Ecto neural progenitor cell (in vitro differentiated cells): ENCODE measurements at regions not wholly inside any gene's neighbourhood (a gene's known extent, or its start where the extent isn't known, plus 50 kb on each side); places are given as distances from the start of the nearest gene placed in this dataset.

Experiments
- DNase-seq: peaks from one replicate; pipeline ENCODE4 v3.0.0-alpha.2; 2018; ENCODE audit warnings: low spot score

DNA sequence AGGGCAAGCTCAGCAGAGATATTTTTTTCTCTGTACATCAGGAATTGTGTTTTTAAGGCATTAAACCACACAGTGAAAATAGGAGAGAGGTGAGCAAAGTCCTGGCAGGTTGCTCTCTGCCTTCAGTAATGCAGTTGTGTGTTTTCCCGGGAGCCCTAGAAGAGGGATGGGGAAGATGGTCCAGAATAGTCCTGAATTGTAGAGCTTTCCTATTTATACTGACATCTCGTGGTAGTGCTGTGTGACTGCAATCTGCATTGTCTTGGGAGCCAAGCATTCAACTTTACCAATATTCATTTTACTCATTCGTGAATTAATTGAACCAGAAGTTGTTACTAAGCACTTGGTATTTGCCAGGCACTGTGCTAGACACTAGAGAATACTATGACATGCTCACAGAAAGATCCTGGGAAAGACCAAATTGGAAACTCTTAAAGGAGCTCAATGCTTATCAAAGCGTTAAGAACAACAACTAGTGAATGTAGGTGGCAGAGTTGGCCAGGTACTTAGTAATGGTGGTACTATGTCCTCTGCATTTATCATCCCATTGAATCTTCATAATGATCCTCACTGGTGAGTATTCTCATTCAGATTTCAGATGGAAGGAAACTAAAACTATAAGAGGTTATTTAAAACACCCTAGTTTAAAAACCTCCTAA is 214.6 kb downstream of the TRIB2 start:
- DNase-seq: no peak

DNA sequence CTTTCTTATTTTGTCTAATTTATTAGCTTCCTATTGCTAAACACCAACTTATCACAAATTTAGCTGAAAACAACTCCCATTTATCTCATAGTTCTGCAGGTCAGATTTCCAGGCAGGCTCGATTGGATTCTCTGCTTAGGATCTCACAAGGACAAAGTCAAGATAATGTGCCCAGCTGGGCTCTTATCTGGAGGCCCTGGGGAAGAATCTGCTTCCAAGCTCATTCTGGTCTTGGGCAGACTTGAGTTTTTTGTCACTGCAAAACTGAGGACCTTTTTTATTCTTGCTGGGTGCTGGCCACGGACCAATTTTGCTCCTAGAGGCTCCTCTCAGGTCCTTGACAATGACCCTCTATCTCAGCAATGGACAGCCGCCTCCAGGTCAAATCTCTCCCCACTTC is 215.5 kb downstream of the TRIB2 start:
- DNase-seq: no peak

DNA sequence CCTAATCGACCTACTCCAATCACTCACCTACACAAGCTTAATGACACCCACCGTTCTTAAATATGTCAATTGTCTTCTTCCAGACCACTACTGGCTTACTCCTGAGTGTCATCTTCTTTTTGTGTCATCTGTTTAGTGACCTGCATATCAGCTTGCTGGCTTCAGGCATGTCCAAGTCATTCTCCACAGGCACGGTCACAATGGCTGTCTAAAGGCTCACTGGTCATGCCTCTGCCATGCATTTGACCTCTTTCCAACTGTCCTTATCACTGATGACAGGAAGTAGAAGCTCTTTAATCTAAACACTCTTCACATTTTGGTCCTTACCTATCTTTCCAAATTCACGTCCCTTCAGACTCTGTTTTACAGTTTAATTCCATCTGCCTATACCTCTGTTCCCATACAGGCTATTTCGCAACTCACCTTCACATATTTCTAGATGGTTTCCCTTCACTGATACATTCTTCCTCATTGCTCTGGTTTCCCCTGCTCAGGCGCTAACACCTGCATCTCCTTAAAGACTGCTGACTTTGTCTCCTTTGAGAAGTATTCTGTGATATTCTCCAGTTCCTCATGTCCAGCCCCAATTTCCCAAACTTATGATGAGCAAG is 217.5 kb downstream of the TRIB2 start:
- DNase-seq: no peak

DNA sequence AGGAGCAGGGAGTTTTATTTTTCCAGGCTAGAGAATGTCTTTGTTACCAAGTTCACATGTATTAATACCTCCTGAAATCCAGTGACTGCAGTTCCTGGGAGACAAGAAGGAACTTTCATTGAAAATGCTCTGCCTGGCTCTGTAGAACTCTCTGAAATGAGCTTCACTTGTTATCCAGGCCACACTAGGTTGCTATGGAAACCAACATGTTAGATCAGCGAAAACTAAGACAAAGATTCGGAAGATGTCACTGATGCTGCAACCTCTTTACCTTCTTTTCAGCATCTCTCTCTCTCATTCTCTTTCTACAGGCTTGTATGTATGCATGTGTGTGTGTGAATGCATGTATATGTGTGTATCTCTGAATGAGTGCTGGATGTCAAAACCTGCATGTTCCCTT is 218.5 kb downstream of the TRIB2 start:
- no peak for DNase-seq

DNA sequence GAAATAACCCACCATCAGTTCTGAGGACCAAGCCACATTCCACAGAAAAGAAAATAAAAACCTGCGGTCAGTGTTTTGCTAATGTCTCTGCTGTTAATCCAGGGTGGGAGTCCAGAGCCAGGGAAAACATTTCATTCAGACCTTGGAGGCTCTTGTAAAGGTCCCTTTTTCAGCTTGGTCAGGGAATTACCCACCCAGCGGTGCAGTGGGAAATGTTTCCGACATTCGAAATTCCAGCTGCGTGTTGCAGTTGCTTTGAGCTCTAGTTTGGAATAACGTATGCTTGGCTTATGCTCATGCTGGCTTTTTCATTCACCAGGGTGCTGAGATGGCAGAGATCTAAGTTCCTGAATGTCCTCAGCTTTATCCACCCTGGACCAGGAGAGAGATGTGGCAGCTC is 219.1 kb downstream of the TRIB2 start:
- no peak for DNase-seq

DNA sequence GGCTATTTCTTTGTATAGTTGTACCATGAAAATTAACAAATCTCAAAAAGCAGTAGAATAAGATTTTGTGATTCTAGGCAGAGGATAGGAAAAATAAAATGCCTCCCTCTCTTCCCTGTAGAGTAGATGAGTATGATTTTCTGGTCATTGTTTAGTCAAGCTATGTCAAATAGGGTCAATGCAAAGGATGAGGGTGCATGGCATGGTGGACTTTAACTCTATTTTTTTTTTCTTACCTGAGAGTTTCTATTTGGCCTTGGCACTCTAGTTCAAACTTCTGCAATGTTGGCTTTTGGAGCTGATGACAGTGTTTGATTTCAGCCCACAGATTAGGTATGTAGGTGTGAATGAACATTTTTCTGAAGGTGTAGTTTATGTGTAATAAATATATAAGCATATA is 224.5 kb downstream of the TRIB2 start:
- DNase-seq: no peak

DNA sequence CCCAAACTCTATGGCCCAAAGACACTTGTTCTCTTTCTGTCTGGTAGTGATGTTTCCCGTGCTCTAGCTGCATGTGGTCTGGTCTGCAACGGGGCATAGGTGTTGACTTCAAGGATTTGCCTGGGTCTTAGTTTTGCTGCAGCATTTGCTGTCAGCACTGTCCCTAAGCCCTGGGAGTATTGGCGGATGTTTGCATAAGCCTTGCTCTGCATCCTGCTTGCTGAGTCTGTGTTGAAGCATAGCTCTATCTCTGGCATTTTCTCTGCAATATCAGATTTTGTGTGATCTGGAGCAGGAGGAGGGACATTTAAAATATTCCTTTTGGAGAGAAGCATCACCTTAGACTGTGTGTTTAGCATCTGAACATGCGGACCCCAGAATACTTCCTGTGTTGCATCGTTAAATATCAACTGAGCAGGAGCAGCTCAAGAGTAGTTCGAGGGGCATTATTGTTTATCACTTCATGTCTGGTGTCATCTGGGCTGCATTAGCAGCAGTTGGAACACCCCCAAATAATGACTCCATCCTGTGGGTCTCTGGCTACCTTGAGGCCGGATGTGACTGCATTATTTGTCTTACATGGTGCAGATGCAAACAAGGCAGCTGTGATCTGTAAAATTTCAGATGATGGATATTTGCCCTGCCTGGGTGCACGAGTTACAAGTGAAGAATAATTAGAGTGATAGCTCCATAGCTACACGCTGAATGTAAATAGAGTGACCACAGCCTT is 231.7 kb downstream of the TRIB2 start:
- DNase-seq: no peak

DNA sequence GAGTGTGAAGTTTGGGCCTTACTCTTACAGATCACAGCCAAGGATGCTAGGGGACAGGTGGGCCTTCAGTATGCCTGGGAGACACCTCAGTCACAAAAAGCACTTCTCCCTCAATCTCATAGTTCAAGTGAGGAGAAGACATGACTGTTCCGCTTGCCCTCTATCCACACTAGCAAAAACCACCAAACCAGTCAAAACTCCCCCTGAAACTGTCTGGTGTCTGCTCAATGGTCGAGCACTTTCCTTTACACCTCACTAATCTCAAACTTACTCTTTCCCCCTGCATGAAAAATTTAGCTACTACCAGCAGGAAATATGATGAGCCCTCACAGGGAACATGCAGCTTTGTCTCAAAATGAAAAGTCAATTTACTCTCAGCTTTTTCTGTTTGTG is 232.2 kb downstream of the TRIB2 start:
- no peak for DNase-seq

DNA sequence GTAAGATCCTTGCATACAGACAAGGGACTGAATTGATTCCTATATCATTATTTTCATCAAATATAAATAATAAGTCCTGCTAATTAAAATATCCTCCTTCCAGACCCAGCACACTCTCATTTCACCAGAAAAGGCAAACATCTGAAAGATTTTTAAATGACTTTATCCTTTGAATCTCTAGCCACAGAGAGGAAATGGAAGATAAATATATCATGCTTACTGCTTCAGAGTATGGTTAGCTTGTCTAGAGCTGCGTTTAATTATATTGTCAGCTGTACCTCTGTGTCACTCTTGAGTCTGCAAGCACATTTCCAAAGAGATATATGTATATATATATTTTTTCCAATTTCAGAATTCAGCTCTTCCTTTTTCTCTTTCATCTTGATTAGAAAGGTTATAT is 232.7 kb downstream of the TRIB2 start:
- DNase-seq: no peak

DNA sequence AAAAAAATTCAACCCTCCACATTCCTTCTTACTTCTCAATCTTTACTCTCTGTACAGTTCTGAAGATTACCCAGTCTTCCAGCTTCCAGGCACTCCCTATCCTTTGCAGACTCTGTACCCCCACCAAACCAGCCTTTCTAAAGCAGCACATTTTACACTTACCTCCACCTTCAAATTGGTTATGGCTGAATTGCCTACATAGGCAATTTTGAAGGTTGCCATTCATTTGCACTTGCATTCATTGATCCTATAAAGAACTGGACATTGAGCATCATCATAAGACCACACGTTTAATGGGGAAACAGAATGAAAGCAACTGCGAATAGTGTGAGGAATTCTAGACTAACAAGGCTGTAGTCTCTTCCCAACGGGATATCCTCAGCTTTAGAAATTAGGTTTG is 233.4 kb downstream of the TRIB2 start:
- no peak for DNase-seq

DNA sequence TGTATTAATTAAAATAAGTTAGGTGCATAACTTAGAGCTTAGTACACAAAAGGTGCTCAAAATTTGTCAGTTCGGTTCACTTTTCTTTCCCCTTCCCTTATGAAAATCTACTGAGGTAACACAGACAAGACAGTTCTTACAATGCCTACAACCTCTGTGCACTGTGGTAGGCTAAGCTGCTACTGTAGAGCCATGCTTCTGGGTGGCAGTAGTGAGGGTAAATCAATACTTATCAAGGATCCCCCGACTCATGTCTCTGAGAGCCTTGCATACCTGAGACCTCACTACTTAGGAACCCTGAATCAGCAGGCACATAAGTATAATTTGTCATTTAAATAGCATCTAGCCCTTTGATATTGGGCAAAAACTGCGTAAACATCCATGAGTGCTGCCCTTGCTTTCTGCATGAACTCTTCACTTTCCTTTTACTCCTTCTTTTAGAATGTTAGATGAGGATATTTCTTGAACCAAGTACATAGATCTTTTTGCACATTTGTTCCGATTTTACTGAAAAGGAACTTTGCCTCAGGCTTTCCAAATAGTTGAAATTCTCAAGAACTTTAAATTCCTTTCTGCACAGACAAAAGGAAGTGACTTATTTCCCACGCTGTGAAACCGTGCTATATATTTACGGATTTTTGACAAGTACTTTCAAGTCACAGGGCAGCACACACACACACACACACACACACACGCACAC is 234.4 kb downstream of the TRIB2 start:
- DNase-seq: no peak

DNA sequence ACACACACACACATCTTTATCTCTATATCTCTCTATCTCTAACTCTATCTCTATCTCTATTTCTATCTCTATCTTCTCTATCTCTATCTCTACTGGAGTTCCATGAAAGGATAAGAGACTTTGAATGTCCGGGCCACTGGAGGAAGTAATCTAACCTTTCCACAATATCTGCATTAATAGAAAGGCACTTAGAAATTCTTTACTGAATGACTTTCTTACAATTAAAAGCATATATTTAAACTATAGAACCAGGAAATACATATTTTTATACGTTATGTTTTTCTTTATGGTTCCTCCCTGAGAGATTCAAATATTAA is 234.9 kb downstream of the TRIB2 start:
- DNase-seq: no peak

DNA sequence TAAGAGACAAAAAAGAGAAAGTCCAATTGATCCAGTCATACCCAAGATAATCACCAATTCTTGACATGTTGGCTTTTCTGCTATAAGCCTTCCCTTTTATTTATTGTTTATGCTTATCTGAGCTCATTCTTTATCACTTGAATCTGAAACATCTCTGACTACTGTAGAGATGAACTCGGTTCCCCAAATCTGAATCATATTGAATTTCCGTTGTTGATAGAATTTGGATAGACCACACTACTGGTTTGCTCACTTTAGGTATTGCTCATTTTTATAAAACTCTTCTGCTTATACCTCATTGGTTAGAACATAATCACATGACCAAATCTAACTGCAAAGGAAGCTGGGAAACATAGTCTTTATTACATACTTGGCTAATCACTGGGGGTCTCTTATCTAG is 236.9 kb downstream of the TRIB2 start:
- no peak for DNase-seq

DNA sequence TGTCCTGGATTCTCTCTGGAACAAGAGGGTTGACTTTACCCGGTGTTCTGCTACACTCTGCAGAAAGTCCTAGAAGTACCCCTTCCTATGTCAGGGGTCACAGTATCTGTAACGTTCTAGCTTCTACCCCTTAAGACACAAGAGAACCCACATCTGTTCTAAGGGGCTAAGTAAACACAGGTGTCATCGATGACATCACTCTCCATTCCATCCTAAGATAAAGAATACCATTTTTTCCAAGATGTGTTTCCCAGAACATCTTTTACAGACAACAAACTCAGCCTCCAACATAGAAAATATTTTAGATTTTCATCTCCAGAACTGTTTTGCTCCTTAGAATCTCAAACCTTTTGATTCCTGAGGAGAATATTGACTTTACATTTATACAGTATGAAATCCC is 239.1 kb downstream of the TRIB2 start:
- no peak for DNase-seq

DNA sequence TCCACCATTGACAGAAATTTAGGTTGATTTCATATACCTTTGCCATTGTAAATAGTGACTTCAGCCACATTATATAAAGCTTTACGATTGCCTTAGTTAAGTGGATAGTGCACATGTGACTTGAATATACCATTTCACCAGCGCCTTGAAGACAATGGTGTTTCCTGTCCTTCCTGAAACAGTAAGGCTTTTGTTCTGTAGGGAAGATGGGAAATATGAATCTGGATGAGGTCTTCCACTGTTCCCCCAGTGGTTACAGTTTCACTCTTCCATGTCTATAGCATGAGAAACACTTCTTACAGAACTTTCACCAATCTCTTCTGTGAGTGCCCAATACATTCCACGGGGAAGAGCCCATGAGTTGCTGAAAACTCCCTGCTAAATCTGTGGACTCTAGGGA is 240.5 kb downstream of the TRIB2 start:
- DNase-seq: no peak

DNA sequence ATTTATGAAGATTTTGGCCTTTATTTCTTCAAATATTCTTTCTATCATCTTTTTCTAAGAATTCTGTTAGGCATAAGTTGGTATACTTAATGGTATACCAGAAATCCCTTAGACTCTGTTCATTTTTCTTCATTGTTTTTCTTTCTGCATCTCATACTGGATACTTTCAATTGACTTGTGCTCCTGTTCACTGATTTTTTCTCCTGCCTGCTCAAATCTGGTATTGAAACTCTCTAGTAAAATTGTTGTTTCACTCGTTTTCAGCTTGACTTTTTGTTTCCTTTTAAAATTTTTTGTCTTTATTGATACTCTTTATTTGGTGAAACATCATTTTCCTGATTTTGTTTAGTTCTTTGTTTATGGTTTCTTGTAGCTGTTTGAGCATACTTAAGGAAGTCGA is 243.2 kb downstream of the TRIB2 start:
- DNase-seq: no peak

DNA sequence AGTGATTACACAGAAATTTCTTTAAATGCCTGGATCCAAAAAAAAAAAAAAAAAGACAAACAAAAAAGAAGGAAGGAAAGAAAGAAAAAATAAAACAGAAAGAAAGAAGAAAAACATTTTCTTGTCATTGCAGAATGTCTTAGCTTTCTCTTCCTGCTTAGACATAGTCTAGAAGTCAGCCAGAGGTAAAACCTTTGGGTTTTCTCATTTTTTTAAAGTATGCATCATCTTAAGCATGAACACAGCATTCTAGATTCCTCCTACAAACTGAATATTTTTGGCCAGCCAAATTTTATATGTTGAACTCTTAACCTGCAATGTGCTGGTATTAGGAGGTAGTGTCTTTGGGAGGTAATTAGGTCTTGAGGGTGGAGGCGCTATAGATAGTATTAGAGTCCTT is 243.9 kb downstream of the TRIB2 start:
- DNase-seq: no peak

DNA sequence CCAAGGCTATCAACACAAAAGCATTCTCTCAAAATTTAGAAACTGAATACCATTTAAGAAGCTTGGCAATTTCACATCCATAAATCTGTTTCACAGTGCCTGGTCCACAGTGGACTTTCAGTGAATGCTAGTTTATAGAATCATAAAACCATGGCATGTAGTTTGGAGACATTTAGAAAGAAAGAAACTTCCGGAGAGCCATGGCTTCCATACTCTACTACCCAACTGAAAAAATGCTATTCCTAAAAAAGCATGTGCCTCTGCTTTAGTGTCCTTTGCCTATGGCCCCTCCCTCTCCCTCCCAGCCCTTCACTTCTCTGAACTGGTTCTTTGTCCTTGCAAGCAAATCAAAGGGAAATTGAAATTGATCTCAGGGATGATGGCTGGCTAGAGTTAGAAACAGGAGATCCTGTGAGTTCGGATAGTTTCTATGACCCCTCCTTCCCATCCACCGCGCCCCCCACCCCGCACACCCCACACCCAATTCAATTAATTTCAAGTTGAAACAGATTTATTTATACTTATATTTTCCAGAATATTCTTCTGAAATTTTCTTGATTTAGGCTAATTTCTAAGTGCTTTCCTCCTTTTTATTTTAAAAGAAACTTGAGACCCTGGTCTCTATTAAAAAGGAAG is 248.3 kb downstream of the TRIB2 start:
- no peak for DNase-seq

DNA sequence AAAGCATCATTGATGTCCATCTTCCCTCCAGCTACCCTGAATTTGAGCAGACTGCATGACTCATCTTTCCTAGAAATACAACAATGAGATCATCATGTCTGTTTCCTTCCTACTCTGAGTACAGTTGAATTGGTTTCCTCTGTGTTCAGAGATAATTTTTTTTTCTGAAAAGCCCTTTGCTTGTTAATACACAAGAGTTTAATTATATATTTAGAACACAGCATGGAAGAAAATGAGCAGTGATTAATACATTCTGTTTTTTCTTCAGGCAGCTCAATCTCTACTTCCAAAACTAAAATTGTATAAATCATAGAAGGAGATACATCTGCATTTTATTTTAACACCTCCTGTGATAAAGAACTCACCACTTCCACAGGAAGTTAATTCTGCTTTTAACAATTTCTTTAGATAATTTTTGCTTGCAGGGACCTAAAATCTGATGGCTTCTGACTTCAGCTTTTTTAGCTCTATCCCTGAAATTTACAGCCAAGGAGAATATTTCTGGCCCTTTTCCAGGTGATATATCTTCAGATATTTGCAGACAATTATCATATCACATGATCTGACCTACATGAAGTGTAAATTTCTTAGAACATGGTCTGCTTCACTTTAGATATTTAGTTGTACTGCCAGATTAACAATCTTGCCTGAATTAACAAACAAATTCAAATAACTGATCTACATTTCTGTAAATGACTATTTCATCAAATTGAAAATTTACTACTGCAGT is 249.0 kb downstream of the TRIB2 start:
- no peak for DNase-seq

DNA sequence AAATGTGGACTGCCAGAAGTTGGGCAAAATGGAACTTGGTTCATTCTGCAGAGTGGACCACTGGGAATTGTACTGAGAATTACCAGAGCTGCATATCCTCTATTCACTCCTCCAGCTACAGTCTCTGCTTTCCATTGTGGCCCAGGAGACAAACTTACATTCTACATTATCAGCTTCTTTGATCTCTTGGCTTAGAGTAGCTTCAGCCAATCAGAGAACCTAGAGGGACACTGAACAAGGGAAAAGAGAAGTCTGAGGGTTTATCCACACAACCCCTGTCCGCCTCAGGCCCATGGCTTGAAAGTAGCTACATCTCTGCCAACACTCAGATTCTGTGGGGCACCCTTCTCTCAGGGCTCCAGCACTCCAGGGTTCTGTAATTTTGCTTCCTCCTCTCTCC is 251.1 kb downstream of the TRIB2 start:
- DNase-seq: no peak

DNA sequence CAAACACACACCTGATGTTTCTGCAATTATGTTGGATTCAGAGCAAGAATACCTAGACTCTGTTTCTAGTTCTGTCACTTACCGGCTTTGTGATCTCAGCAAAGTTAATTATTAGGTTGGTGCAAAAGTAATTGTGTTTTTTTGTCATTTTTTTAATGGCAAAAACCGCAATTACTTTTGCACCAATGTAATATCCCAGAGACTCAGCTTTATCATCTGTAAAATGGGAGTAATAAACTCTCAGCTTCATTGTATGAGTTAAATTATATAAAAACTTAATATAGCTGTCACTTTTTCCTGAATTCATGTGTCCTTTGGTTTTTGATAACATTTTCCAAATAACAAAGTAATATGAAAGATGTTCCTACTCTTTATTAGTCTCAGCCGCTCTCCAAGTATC is 251.7 kb downstream of the TRIB2 start:
- DNase-seq: no peak

DNA sequence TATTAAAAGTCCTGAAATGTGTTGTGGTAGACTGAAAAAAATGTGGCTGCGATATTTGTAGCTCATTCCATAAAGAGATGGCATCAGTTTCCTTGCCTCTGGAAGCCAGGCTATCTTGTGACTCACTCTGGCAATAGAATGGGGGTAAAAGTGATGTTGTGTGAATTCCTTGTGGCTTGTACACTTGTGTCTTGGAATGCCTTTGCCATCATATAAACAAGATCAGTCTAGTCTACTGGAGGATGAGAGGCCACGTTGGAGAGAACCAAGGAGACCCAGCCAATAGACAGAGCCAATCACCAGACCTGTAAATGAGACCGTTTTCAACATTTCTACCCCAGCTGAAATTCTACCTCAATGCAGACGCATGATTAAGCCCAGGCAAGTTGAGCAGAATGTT is 254.1 kb downstream of the TRIB2 start:
- DNase-seq: no peak
